ENCODE measurements at regions not wholly inside any gene's neighbourhood (a gene's known extent, or its start where the extent isn't known, plus 50 kb on each side); places are given as distances from the start of the nearest gene placed in this dataset.
"Not testable (repeated sequence)": the region's sequence is repeated elsewhere in the genome, so short reads cannot be mapped to it uniquely, and the experiment has no call there.

GRCh38 chr16:34063498-34064157, 604.2 kb downstream of the TP53TG3F start:
- H3K4ac ChIP-seq (ENCODE audit: low read depth, low read length); H2BK20ac ChIP-seq (ENCODE audit: low read depth, low read length); H2AK5ac ChIP-seq (ENCODE audit: low read depth, low read length); H3K9ac ChIP-seq (ENCODE audit: low read depth, low read length); H4K20me1 ChIP-seq (ENCODE audit: insufficient read depth, low read length); H3K27ac ChIP-seq (ENCODE audit: insufficient read depth, low read length); H3K36me3 ChIP-seq (ENCODE audit: control insufficient read depth, insufficient read depth, low read length); H3K79me1 ChIP-seq (ENCODE audit: low read depth in 1 of 2, low read length in 2 of 2); H2AK9ac ChIP-seq (replicated peaks; ENCODE audit: low read depth, low read length, poor library complexity); H3K9me1 ChIP-seq (ENCODE audit: insufficient read depth, low read length); H4K91ac ChIP-seq (ENCODE audit: insufficient read depth, low read depth, low read length); H2AFZ ChIP-seq (replicated peaks; ENCODE audit: low read length, poor library complexity); BruUV-seq (replicated peaks); in situ Hi-C loops (cut with MboI; ENCODE audit: low sequenced_read_pairs); POLR2A ChIA-PET (ENCODE audit: unreplicated experiment); DNase-seq; H3K4me3 ChIP-seq (ENCODE audit: insufficient read depth, low read depth, low read length); H2BK120ac ChIP-seq (ENCODE audit: low read depth, low read length); H3K14ac ChIP-seq (replicated peaks; ENCODE audit: low read depth, low read length); H3K4me2 ChIP-seq (ENCODE audit: low read depth, low read length); H3K27me3 ChIP-seq (ENCODE audit: control insufficient read depth, insufficient read depth, low read length); H4K8ac ChIP-seq (ENCODE audit: low read depth in 2 of 2, low read length in 2 of 2); CTCF ChIA-PET; H3K23ac ChIP-seq (ENCODE audit: low read depth, low read length); H4K5ac ChIP-seq (ENCODE audit: low read depth, low read length); intact Hi-C loops (cut with micrococcal nuclease); ATAC-seq (ENCODE audit: low read depth); dilution Hi-C loops (cut with HindIII; ENCODE audit: low sequenced_read_pairs, unreplicated experiment); H3K18ac ChIP-seq (ENCODE audit: low read depth, low read length); H3K4me1 ChIP-seq (ENCODE audit: control insufficient read depth, insufficient read depth, low read length); H3K56ac ChIP-seq (ENCODE audit: extremely low read depth, insufficient read depth, low read length); H2BK15ac ChIP-seq (ENCODE audit: low read depth, low read length): not testable (repeated sequence)
- H3K9me3 ChIP-seq (ENCODE audit: control insufficient read depth, insufficient read depth, low read length): peaks cover 33% of the 10 kb centered on the region
- WGBS, 2 experiments (ENCODE audit: extremely low coverage in 2 of 2, insufficient read length in 1 of 2): 39% methylated on average over 1 of the region's 1 CpG; no CpG with 5 or more reads in 1 of the 2 experiments
- peak overlapping the region; percentile 77 for H2BK5ac ChIP-seq (ENCODE audit: low read depth, low read length, poor library complexity, severe bottlenecking)

- H2BK15ac ChIP-seq (ENCODE audit: low read depth, low read length); H3K9me1 ChIP-seq (ENCODE audit: insufficient read depth, low read length); H2AK5ac ChIP-seq (ENCODE audit: low read depth, low read length); H4K8ac ChIP-seq (ENCODE audit: low read depth in 2 of 2, low read length in 2 of 2); H3K18ac ChIP-seq (ENCODE audit: low read depth, low read length); POLR2A ChIA-PET (ENCODE audit: unreplicated experiment); H3K14ac ChIP-seq (replicated peaks; ENCODE audit: low read depth, low read length); H2AK9ac ChIP-seq (replicated peaks; ENCODE audit: low read depth, low read length, poor library complexity); H3K27me3 ChIP-seq (ENCODE audit: control insufficient read depth, insufficient read depth, low read length); H3K36me3 ChIP-seq (ENCODE audit: control insufficient read depth, insufficient read depth, low read length); dilution Hi-C loops (cut with HindIII; ENCODE audit: low sequenced_read_pairs, unreplicated experiment); ATAC-seq (ENCODE audit: low read depth); H3K9ac ChIP-seq (ENCODE audit: low read depth, low read length); H3K4me1 ChIP-seq (ENCODE audit: control insufficient read depth, insufficient read depth, low read length); H2BK20ac ChIP-seq (ENCODE audit: low read depth, low read length); H4K5ac ChIP-seq (ENCODE audit: low read depth, low read length); H3K23ac ChIP-seq (ENCODE audit: low read depth, low read length); H4K20me1 ChIP-seq (ENCODE audit: insufficient read depth, low read length); in situ Hi-C loops (cut with MboI; ENCODE audit: low sequenced_read_pairs); H3K4me3 ChIP-seq (ENCODE audit: insufficient read depth, low read depth, low read length); H3K56ac ChIP-seq (ENCODE audit: extremely low read depth, insufficient read depth, low read length); H3K4ac ChIP-seq (ENCODE audit: low read depth, low read length); intact Hi-C loops (cut with micrococcal nuclease); H3K27ac ChIP-seq (ENCODE audit: insufficient read depth, low read length); H4K91ac ChIP-seq (ENCODE audit: insufficient read depth, low read depth, low read length); DNase-seq; H3K4me2 ChIP-seq (ENCODE audit: low read depth, low read length); H2BK120ac ChIP-seq (ENCODE audit: low read depth, low read length); H3K79me1 ChIP-seq (ENCODE audit: low read depth in 1 of 2, low read length in 2 of 2); CTCF ChIA-PET; BruUV-seq (replicated peaks); H2AFZ ChIP-seq (replicated peaks; ENCODE audit: low read length, poor library complexity): not testable (repeated sequence)
- H3K9me3 ChIP-seq (ENCODE audit: control insufficient read depth, insufficient read depth, low read length): peaks cover 33% of the 10 kb centered on the region
- peak overlapping the region; percentile 57 for H2BK5ac ChIP-seq (ENCODE audit: low read depth, low read length, poor library complexity, severe bottlenecking)
- 14% methylated on average over 2 of the region's 2 CpGs; no CpG with 5 or more reads in 1 of the 2 experiments for WGBS, 2 experiments (ENCODE audit: extremely low coverage in 2 of 2, insufficient read length in 1 of 2)
Observed at GRCh38 chr16:34064602-34065001, 605.2 kb downstream of the TP53TG3F start.

All from IMR-90 (cell line).